Cardiac septum (tissue), 1 donor: ENCODE measurements at regions not wholly inside any gene's neighbourhood (a gene's known extent, or its start where the extent isn't known, plus 50 kb on each side); places are given as distances from the start of the nearest gene placed in this dataset.
"Not testable (repeated sequence)": the region's sequence is repeated elsewhere in the genome, so short reads cannot be mapped to it uniquely, and the experiment has no call there.

Experiments
- DNase-seq: peaks from one replicate; pipeline ENCODE4 v3.0.0-alpha.2; 2020; ENCODE audit warnings: low spot score
- intact Hi-C: fragments of 100-400 bp; cut with DNase I; formaldehyde crosslinking; loops from one replicate; pipeline ENCODE4 v1.14.0; 2022
- donor health status: DM: no; HTN: no; CAD: no.

- intact Hi-C loops = no loop called here
- DNase-seq = no peak
These were observed 476.5 kb downstream of the BRINP3 start for GRCh38 chr1:190001187-190001586.

- no peak for DNase-seq
- intact Hi-C loops = no loop called here
These were observed 474.3 kb downstream of the BRINP3 start for GRCh38 chr1:190003376-190003775.

- intact Hi-C loops = no loop called here
- DNase-seq = no peak
These were observed 466.1 kb downstream of the BRINP3 start for GRCh38 chr1:190011585-190011984.

GRCh38 chr1:190019151-190019550, 458.5 kb downstream of the BRINP3 start:
- DNase-seq, intact Hi-C loops: not testable (repeated sequence)

GRCh38 chr1:190019717-190020116, 457.9 kb downstream of the BRINP3 start:
- intact Hi-C loops = no loop called here

GRCh38 chr1:190022709-190023108, 455.0 kb downstream of the BRINP3 start:
- no peak for DNase-seq
- intact Hi-C loops = no loop called here

More at GRCh38 chr1:190019717-190020116, 457.9 kb downstream of the BRINP3 start:
- DNase-seq = no peak

GRCh38 chr1:190029441-190029840, 448.2 kb downstream of the BRINP3 start:
- DNase-seq = no peak
- intact Hi-C loops = no loop called here

- intact Hi-C loops = no loop called here
These were observed 434.0 kb downstream of the BRINP3 start for GRCh38 chr1:190043655-190044054.

GRCh38 chr1:190046231-190046630, 431.4 kb downstream of the BRINP3 start:
- no peak for DNase-seq
- intact Hi-C loops = no loop called here

More at GRCh38 chr1:190043655-190044054, 434.0 kb downstream of the BRINP3 start:
- no peak for DNase-seq
